Naive B cell (primary cell): ENCODE measurements at regions not wholly inside any gene's neighbourhood (a gene's known extent, or its start where the extent isn't known, plus 50 kb on each side); places are given as distances from the start of the nearest gene placed in this dataset.
A peak's percentile ranks its signal among the peaks of the same experiment; 100 is the strongest.
"Not testable (repeated sequence)": the region's sequence is repeated elsewhere in the genome, so short reads cannot be mapped to it uniquely, and the experiment has no call there.

Experiments
- ATAC-seq, 2 donors: fragments of 150-1000 bp; cut with Tn5 transposase; 2 replicates each; pipeline ENCODE4 v1.10.0; 2021; ENCODE audit warnings: low read depth in 2 of 2, mild to moderate bottlenecking in 2 of 2, moderate library complexity in 2 of 2
- DNase-seq: peaks from one replicate; pipeline ENCODE4 v3.0.0; 2022
- H3K27ac Mint-ChIP-seq, 6 donors: one replicate each; pipeline ENCODE4 v1.8.0; 2020 to 2022; ENCODE audit warnings: mild to moderate bottlenecking in 6 of 6, mixed read lengths in 6 of 6, moderate library complexity in 5 of 6, inconsistent platforms in 2 of 6
- H3K27me3 Mint-ChIP-seq, 3 donors: one replicate each; pipeline ENCODE4 v1.8.0; 2021 to 2022; ENCODE audit warnings: mixed read lengths in 3 of 3, mild to moderate bottlenecking in 1 of 3
- H3K36me3 Mint-ChIP-seq, 2 donors: one replicate each; pipeline ENCODE4 v1.8.0; 2020 to 2022; ENCODE audit warnings: mixed read lengths in 2 of 2, inconsistent platforms in 1 of 2, mild to moderate bottlenecking in 1 of 2
- H3K4me1 Mint-ChIP-seq, 3 donors: one replicate each; pipeline ENCODE4 v1.8.0; 2020 to 2022; ENCODE audit warnings: mixed read lengths in 3 of 3, inconsistent platforms in 1 of 3, mild to moderate bottlenecking in 1 of 3, moderate library complexity in 1 of 3
- H3K4me3 Mint-ChIP-seq, 8 donors: one replicate each; pipeline ENCODE4 v1.8.0; 2020 to 2022; ENCODE audit warnings: mild to moderate bottlenecking in 8 of 8, mixed read lengths in 8 of 8, moderate library complexity in 8 of 8, inconsistent platforms in 2 of 8
- H3K9me3 Mint-ChIP-seq, 7 donors: one replicate each; pipeline ENCODE4 v1.8.0; 2020 to 2022; ENCODE audit warnings: mixed read lengths in 7 of 7, mild to moderate bottlenecking in 5 of 7, inconsistent platforms in 2 of 7, moderate library complexity in 1 of 7

GRCh38 chr7:122248472-122248871 lies 56.1 kb downstream of the FEZF1 start:
- no peak for DNase-seq
- Mint-ChIP-seq H3K4me3 (no peak overlapping the region), H3K27ac (no peak overlapping the region), H3K4me1 (no peaks in the 10 kb centered on the region), H3K36me3 (no peaks in the 10 kb centered on the region), H3K9me3 (peaks cover 2 to 8% (median 3%) of the 10 kb centered on the region in 7 donors), H3K27me3 (peaks cover 0 to 7% (median 1%) of the 10 kb centered on the region in 3 donors)
- no peak for ATAC-seq

- H3K36me3 Mint-ChIP-seq, H3K4me3 Mint-ChIP-seq, H3K9me3 Mint-ChIP-seq, H3K27me3 Mint-ChIP-seq, ATAC-seq, H3K27ac Mint-ChIP-seq, H3K4me1 Mint-ChIP-seq, DNase-seq: not testable (repeated sequence)
These were observed 65.8 kb downstream of the FEZF1 start for GRCh38 chr7:122238729-122239128.

- not testable (repeated sequence) for DNase-seq
These were observed 66.3 kb downstream of the FEZF1 start for GRCh38 chr7:122238297-122238696.

GRCh38 chr7:122225874-122226273 lies 78.7 kb downstream of the FEZF1 start:
- H3K36me3 Mint-ChIP-seq, result no peaks in the 10 kb centered on the region
- DNase-seq (no peak), ATAC-seq (no peak)
- H3K4me1 Mint-ChIP-seq, result no peaks in the 10 kb centered on the region
- H3K9me3 Mint-ChIP-seq, result no peaks in the 10 kb centered on the region
- H3K27me3 Mint-ChIP-seq, result no peaks in the 10 kb centered on the region
- no peak overlapping the region for H3K4me3 Mint-ChIP-seq
- H3K27ac Mint-ChIP-seq, result no peak overlapping the region

More at GRCh38 chr7:122238297-122238696, 66.3 kb downstream of the FEZF1 start:
- ATAC-seq, H3K27ac Mint-ChIP-seq, H3K9me3 Mint-ChIP-seq, H3K4me1 Mint-ChIP-seq, H3K36me3 Mint-ChIP-seq, H3K27me3 Mint-ChIP-seq: not testable (repeated sequence)
- peak overlapping the region in 1 of 8 donors; percentile 13 for H3K4me3 Mint-ChIP-seq

- Mint-ChIP-seq H3K4me1 (no peaks in the 10 kb centered on the region), H3K9me3 (no peaks in the 10 kb centered on the region)
These were observed 75.3 kb upstream of the AASS start for GRCh38 chr7:122219253-122219865.

GRCh38 chr7:122217125-122217524 lies 73.1 kb upstream of the AASS start:
- Mint-ChIP-seq H3K27me3 (peaks cover 0 to 5% (median 0%) of the 10 kb centered on the region in 3 donors), H3K4me3 (peak overlapping the region in 1 of 8 donors; percentile 23), H3K36me3 (no peaks in the 10 kb centered on the region), H3K9me3 (no peaks in the 10 kb centered on the region), H3K4me1 (no peaks in the 10 kb centered on the region), H3K27ac (no peak overlapping the region)
- no peak for DNase-seq
- no peak for ATAC-seq

More at GRCh38 chr7:122219253-122219865, 75.3 kb upstream of the AASS start:
- H3K36me3 Mint-ChIP-seq, result no peaks in the 10 kb centered on the region
- no peak overlapping the region for H3K4me3 Mint-ChIP-seq
- ATAC-seq, result no peak
- H3K27me3 Mint-ChIP-seq, result peaks cover 0 to 5% (median 0%) of the 10 kb centered on the region in 3 donors
- no peak for DNase-seq
- H3K27ac Mint-ChIP-seq, result no peak overlapping the region

- no peak overlapping the region for H3K4me3 Mint-ChIP-seq
- H3K4me1 Mint-ChIP-seq, result no peaks in the 10 kb centered on the region
- peaks cover 0 to 1% of the 10 kb centered on the region in 2 donors for H3K36me3 Mint-ChIP-seq
- peaks cover 0 to under 1% (median 0%) of the 10 kb centered on the region in 7 donors for H3K9me3 Mint-ChIP-seq
- DNase-seq, result no peak
- no peak overlapping the region for H3K27ac Mint-ChIP-seq
- no peak for ATAC-seq
- peaks cover 0 to 5% (median 2%) of the 10 kb centered on the region in 3 donors for H3K27me3 Mint-ChIP-seq
These were observed 68.7 kb upstream of the AASS start for GRCh38 chr7:122212754-122213153.

- H3K9me3 Mint-ChIP-seq, result peaks cover 0 to 13% (median 4%) of the 10 kb centered on the region in 7 donors
- H3K4me3 Mint-ChIP-seq, result no peak overlapping the region
- no peak for DNase-seq
- no peak for ATAC-seq
- H3K4me1 Mint-ChIP-seq, result no peaks in the 10 kb centered on the region
- peaks cover 0 to 7% (median 0%) of the 10 kb centered on the region in 3 donors for H3K27me3 Mint-ChIP-seq
- peaks cover 0 to 9% of the 10 kb centered on the region in 2 donors for H3K36me3 Mint-ChIP-seq
- H3K27ac Mint-ChIP-seq, result no peak overlapping the region
These were observed 67.3 kb upstream of the AASS start for GRCh38 chr7:122211362-122211761.

GRCh38 chr7:122206985-122207384 lies 62.9 kb upstream of the AASS start:
- ATAC-seq (no peak), DNase-seq (no peak)
- Mint-ChIP-seq H3K27ac (no peak overlapping the region), H3K9me3 (peaks cover 0 to 13% (median 5%) of the 10 kb centered on the region in 7 donors), H3K4me1 (no peaks in the 10 kb centered on the region), H3K27me3 (peaks cover 0 to 7% (median 4%) of the 10 kb centered on the region in 3 donors), H3K36me3 (peaks cover 0 to 9% of the 10 kb centered on the region in 2 donors), H3K4me3 (no peak overlapping the region)

- H3K36me3 Mint-ChIP-seq, result peaks cover 0 to 9% of the 10 kb centered on the region in 2 donors
- no peak overlapping the region for H3K4me3 Mint-ChIP-seq
- ATAC-seq (no peak), DNase-seq (no peak)
- H3K27me3 Mint-ChIP-seq, result peaks cover 0 to 7% (median 4%) of the 10 kb centered on the region in 3 donors
- H3K4me1 Mint-ChIP-seq, result no peaks in the 10 kb centered on the region
- H3K9me3 Mint-ChIP-seq, result peaks cover 0 to 13% (median 5%) of the 10 kb centered on the region in 7 donors
- no peak overlapping the region for H3K27ac Mint-ChIP-seq
These were observed 59.8 kb upstream of the AASS start for GRCh38 chr7:122203814-122204213.

- Mint-ChIP-seq H3K4me3 (no peak overlapping the region), H3K4me1 (no peaks in the 10 kb centered on the region), H3K36me3 (no peaks in the 10 kb centered on the region), H3K27me3 (peaks cover 0 to 3% (median 0%) of the 10 kb centered on the region in 3 donors), H3K9me3 (peaks cover 0 to 4% (median 0%) of the 10 kb centered on the region in 7 donors), H3K27ac (no peak overlapping the region)
- DNase-seq, result no peak
- ATAC-seq, result no peak
These were observed 56.8 kb upstream of the AASS start for GRCh38 chr7:122200888-122201287.

- no peak for ATAC-seq
- H3K9me3 Mint-ChIP-seq, result peaks cover 0 to 4% (median 0%) of the 10 kb centered on the region in 7 donors
- no peak overlapping the region for H3K4me3 Mint-ChIP-seq
- H3K4me1 Mint-ChIP-seq, result no peaks in the 10 kb centered on the region
- no peaks in the 10 kb centered on the region for H3K27me3 Mint-ChIP-seq
- H3K27ac Mint-ChIP-seq, result no peak overlapping the region
- no peak for DNase-seq
- H3K36me3 Mint-ChIP-seq, result no peaks in the 10 kb centered on the region
These were observed 55.1 kb upstream of the AASS start for GRCh38 chr7:122199171-122199570.

- H3K4me3 Mint-ChIP-seq, result no peak overlapping the region
- H3K9me3 Mint-ChIP-seq, result peaks cover 0 to 3% (median 0%) of the 10 kb centered on the region in 7 donors
- H3K36me3 Mint-ChIP-seq, result no peaks in the 10 kb centered on the region
- DNase-seq (no peak), ATAC-seq (no peak)
- H3K27me3 Mint-ChIP-seq, result no peaks in the 10 kb centered on the region
- H3K27ac Mint-ChIP-seq, result no peak overlapping the region
- no peaks in the 10 kb centered on the region for H3K4me1 Mint-ChIP-seq
These were observed 54.5 kb upstream of the AASS start for GRCh38 chr7:122198581-122198980.
